Spinal cord (tissue), 9 donors: ENCODE measurements at regions not wholly inside any gene's neighbourhood (a gene's known extent, or its start where the extent isn't known, plus 50 kb on each side); places are given as distances from the start of the nearest gene placed in this dataset.

Experiments
- DNase-seq, 6 donors: peaks; one replicate each; pipeline versions ENCODE4 v3.0.0 to v3.0.0-alpha.2; 2013 to 2015; ENCODE audit warnings: low spot score in 6 of 6, low read depth in 4 of 6
- H3K27ac ChIP-seq: one replicate; pipeline ENCODE4 v1.5.1; 2013; ENCODE audit warnings: low read depth, low read length, control low read depth
- H3K27me3 ChIP-seq: one replicate; pipeline ENCODE4 v1.6.1; 2013; ENCODE audit warnings: low read length; ENCODE audit not compliant: control insufficient read depth, insufficient read depth
- H3K36me3 ChIP-seq: one replicate; pipeline ENCODE4 v1.6.1; 2013; ENCODE audit warnings: low read length; ENCODE audit not compliant: control insufficient read depth, insufficient read depth
- H3K4me1 ChIP-seq: one replicate; pipeline ENCODE4 v1.6.1; 2013; ENCODE audit warnings: low read length; ENCODE audit not compliant: control insufficient read depth, insufficient read depth
- H3K4me3 ChIP-seq: one replicate; pipeline ENCODE4 v1.5.1; 2013; ENCODE audit warnings: low read depth, low read length, control low read depth
- H3K9me3 ChIP-seq: one replicate; pipeline ENCODE4 v1.6.1; 2013; ENCODE audit warnings: low read length; ENCODE audit not compliant: control insufficient read depth, insufficient read depth
- WGBS: methylation state at CpG from one replicate; pipeline ENCODE4 v1.1.5; 2013; ENCODE audit warnings: missing lambda C conversion rate; ENCODE audit not compliant: insufficient coverage; 5-methylcytosine and 5-hydroxymethylcytosine counted together
- donor health status: healthy.

GRCh38 chr2:111219285-111219684 is 98.6 kb downstream of the BCL2L11 start:
- WGBS = 30% methylated on average over 3 of the region's 6 CpGs
- H3K27me3 ChIP-seq = no peaks in the 10 kb centered on the region

DNA sequence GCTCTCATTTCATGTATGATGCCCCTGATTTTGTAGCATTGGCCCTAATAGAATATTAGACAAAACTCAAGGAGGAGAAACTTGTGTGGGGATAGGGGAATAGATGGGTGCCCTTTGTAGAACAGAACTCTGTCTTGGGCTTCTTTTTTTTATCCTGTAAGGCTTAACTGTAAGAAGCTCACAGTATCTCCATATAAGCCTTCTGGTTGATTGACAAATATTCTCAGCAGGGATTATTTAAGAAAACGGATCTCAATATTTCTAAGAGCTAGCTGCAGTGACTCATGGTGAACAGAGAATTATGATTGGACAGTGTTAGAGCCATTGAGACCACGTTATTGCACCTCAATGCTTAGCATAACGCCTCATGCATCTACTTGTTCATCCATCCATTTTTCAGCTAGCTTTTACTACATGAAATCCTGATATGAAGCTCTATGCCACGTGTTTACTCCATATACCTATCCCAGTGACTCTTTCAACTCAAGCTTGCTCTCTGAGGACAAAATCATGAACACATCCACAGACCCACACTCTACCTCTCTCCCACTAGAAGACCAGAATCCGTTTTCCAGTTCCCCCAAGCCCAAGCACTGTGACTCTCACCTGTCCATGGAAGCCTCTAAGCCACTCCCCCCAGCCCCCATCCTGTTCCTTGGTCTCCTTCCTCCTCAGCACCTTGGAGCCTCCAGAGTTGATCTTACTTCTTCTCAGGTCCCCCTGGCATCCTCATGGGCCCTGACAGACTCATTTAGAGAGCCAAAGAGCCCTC is 99.2 kb downstream of the BCL2L11 start:
- DNase-seq = no peak
- no peak overlapping the region for H3K4me3 ChIP-seq
- H3K27me3 ChIP-seq = no peaks in the 10 kb centered on the region
- 92% methylated on average over 5 of the region's 5 CpGs for WGBS
- no peaks in the 10 kb centered on the region for H3K4me1 ChIP-seq
- no peaks in the 10 kb centered on the region for H3K9me3 ChIP-seq
- no peaks in the 10 kb centered on the region for H3K36me3 ChIP-seq
- no peak overlapping the region for H3K27ac ChIP-seq

More at GRCh38 chr2:111219285-111219684, 98.6 kb downstream of the BCL2L11 start:
- DNase-seq = peak in 1 of 6 donors; percentile 19
- H3K9me3 ChIP-seq = no peaks in the 10 kb centered on the region
- H3K36me3 ChIP-seq = no peaks in the 10 kb centered on the region
- no peaks in the 10 kb centered on the region for H3K4me1 ChIP-seq
- H3K4me3 ChIP-seq = no peak overlapping the region
- no peak overlapping the region for H3K27ac ChIP-seq

DNA sequence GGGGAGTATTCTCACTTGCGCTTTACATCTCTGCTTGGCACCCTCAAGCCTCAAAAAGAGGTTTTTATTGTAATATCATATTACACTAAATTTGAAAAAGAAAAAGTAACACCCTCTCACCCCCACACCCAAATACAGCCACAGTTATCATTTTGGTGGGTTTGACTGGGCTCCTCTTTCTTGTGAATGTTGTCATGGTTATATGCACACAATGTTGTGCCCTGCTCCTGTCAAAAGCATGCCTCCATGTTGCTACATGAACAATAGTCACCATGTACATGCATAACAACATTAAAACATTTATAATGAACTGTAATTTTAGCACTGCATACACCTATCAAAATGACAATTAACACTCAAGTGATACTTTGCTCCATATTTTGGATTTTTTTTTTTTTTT is 100.2 kb downstream of the BCL2L11 start:
- no CpG with 5 or more reads among the region's 1 CpG for WGBS

DNA sequence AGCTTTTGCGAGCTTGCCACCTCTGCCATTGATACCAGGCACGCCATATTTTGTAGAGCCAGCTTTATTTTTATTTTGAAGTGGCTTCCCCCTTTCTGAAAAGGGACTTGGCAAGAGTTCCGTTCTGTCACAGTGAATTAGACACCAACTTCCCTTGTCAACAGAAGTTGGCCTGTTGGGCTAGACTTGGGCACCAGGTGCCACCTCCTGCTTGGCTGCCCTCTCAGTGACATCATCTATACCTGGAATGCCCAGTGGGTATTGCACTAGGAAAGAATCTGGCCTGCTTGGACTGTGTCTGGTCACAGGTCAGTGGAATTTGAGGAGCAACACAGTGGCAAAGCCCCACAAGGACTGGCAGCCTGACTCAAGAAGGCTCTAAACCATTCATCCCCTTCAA is 101.0 kb downstream of the BCL2L11 start:
- H3K36me3 ChIP-seq = no peaks in the 10 kb centered on the region
- H3K9me3 ChIP-seq = no peaks in the 10 kb centered on the region

More for the DNA sequence above, 100.2 kb downstream of the BCL2L11 start:
- no peak for DNase-seq
- Histone ChIP-seq H3K27me3 (no peaks in the 10 kb centered on the region), H3K27ac (no peak overlapping the region), H3K9me3 (no peaks in the 10 kb centered on the region), H3K36me3 (no peaks in the 10 kb centered on the region), H3K4me1 (no peaks in the 10 kb centered on the region), H3K4me3 (no peak overlapping the region)

GRCh38 chr2:111222204-111222866 is 101.6 kb downstream of the BCL2L11 start:
- H3K4me3 ChIP-seq = no peak overlapping the region
- H3K27ac ChIP-seq = no peak overlapping the region
- H3K4me1 ChIP-seq = no peaks in the 10 kb centered on the region
- 87% methylated on average over 3 of the region's 3 CpGs for WGBS
- DNase-seq = no peak
- no peaks in the 10 kb centered on the region for H3K9me3 ChIP-seq
- H3K27me3 ChIP-seq = no peaks in the 10 kb centered on the region
- no peaks in the 10 kb centered on the region for H3K36me3 ChIP-seq

More for the DNA sequence above, 101.0 kb downstream of the BCL2L11 start:
- 68% methylated on average over 3 of the region's 3 CpGs for WGBS
- Histone ChIP-seq H3K4me1 (no peaks in the 10 kb centered on the region), H3K4me3 (no peak overlapping the region), H3K27me3 (no peaks in the 10 kb centered on the region), H3K27ac (no peak overlapping the region)
- no peak for DNase-seq

GRCh38 chr2:111225856-111226255 is 105.1 kb downstream of the BCL2L11 start:
- Histone ChIP-seq H3K4me3 (no peak overlapping the region), H3K27ac (no peak overlapping the region), H3K9me3 (no peaks in the 10 kb centered on the region), H3K4me1 (no peaks in the 10 kb centered on the region), H3K27me3 (no peaks in the 10 kb centered on the region), H3K36me3 (no peaks in the 10 kb centered on the region)
- no peak for DNase-seq
- WGBS = 74% methylated on average over 1 of the region's 3 CpGs

DNA sequence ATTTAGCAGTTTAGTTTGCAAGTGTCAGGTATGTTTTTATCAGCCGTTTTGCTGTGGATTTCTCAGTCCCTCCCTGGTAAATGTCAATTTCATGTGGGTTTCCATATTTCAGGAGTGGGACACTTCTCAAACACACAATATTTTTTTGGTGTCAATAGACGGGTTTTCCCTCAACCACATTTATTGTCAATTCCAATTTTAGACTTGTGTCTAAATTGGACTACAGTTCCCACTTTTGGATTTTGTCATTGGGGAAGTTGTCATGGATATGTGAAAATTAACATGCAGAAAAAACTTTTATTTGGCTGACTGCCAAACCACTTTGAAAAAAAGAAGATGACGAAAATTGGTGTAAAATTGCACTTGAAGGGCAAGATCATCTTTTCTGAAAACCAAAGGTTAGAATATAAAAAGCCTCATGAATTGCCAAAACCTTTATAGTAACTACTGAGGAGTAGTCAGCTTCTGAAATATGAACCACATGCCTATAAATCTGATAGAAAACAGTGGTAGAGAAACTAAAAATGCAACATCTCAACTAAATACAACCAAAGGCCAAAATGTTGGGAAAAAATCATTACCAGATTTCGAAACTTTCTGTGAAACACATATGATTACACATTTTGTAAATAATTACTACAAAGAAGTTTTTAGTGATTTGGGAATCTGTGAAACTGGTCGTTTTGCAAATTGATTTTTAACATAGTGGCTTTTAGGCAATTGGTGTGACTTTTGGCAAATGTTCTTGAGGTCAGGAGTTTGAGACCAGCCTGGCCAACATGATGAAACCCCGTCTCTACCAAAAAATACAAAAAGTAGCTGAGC is 106.4 kb downstream of the BCL2L11 start:
- no peak overlapping the region for H3K27ac ChIP-seq
- no peaks in the 10 kb centered on the region for H3K4me1 ChIP-seq
- WGBS = no CpG with 5 or more reads among the region's 6 CpGs
- H3K27me3 ChIP-seq = no peaks in the 10 kb centered on the region
- no peaks in the 10 kb centered on the region for H3K9me3 ChIP-seq
- peak in 1 of 6 donors; percentile 51 for DNase-seq
- no peak overlapping the region for H3K4me3 ChIP-seq
- no peaks in the 10 kb centered on the region for H3K36me3 ChIP-seq

DNA sequence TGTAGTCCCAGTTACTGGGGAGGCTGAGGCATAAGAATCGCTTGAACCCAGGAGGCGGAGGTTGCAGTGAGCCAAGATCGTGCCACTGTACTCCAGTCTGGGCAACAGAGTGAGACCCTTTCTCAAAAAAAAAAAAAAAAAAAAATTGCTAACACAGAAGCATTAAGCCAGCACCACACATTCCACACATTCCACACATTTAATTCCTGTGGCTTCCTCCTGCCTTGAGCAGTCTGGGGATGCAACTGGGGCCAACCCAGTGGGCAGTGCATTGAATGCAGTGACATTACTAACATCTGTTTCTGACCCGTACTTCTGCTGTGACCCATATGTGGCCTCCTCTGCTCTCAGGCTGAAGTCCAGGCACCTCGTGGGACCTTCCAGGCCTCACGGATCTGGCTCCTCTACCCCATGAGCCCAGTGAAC is 107.0 kb downstream of the BCL2L11 start:
- Histone ChIP-seq H3K27me3 (no peaks in the 10 kb centered on the region), H3K4me1 (no peaks in the 10 kb centered on the region), H3K9me3 (no peaks in the 10 kb centered on the region), H3K4me3 (no peak overlapping the region), H3K27ac (no peak overlapping the region), H3K36me3 (no peaks in the 10 kb centered on the region)
- WGBS = 79% methylated on average over 6 of the region's 6 CpGs
- DNase-seq = no peak

GRCh38 chr2:111231532-111232252 is 111.0 kb downstream of the BCL2L11 start:
- 70% methylated on average over 2 of the region's 7 CpGs for WGBS
- Histone ChIP-seq H3K4me3 (no peak overlapping the region), H3K9me3 (peaks cover 2% of the 10 kb centered on the region), H3K4me1 (peaks cover 4% of the 10 kb centered on the region), H3K27me3 (no peaks in the 10 kb centered on the region), H3K36me3 (no peaks in the 10 kb centered on the region), H3K27ac (no peak overlapping the region)
- DNase-seq = no peak
